HEK293 (cell line): ENCODE measurements at regions not wholly inside any gene's neighbourhood (a gene's known extent, or its start where the extent isn't known, plus 50 kb on each side); places are given as distances from the start of the nearest gene placed in this dataset.
A peak's percentile ranks its signal among the peaks of the same experiment; 100 is the strongest.

Source experiments
- CTCF ChIA-PET: fragments of 350-600 bp; formaldehyde crosslinking; extraction: SDS; loops from one replicate; lab custom pipeline; 2021; ENCODE audit warnings: antibody characterized with exemption; lab: Yijun Ruan, JAX
- POLR2A ChIA-PET: fragments of 300-600 bp; formaldehyde crosslinking; extraction: SDS; loops from one replicate; lab custom pipeline; 2020; ENCODE audit warnings: antibody characterized with exemption, inconsistent platforms; lab: Yijun Ruan, JAX
- H3K27ac ChIP-seq: fragments of 200-500 bp; sonication (Bioruptor generic); 2 replicates; pipeline ENCODE4 v1.5.1; 2014; ENCODE audit warnings: low read depth, low read length, control low read depth, inconsistent platforms; ENCODE audit errors: extremely low read depth
- H3K36me3 ChIP-seq, 2 experiments: fragments of 200-500 bp in 1 of 2; sonication (Bioruptor generic) in 1 of 2; 1 replicate in 1 of 2; 2 replicates in 1 of 2; pipeline ENCODE4 v1.5.1; 2014 to 2017; ENCODE audit warnings: inconsistent platforms in 2 of 2, low read length in 2 of 2; ENCODE audit not compliant: control insufficient read depth in 2 of 2, insufficient read depth in 1 of 2
- H3K4me1 ChIP-seq: fragments of 200-500 bp; sonication (Bioruptor generic); 2 replicates; pipeline ENCODE4 v1.5.1; 2014; ENCODE audit warnings: mild to moderate bottlenecking, low read length, inconsistent platforms; ENCODE audit not compliant: control insufficient read depth, insufficient read depth
- H3K4me3 ChIP-seq: 2 replicates; pipeline ENCODE4 v1.5.1; 2011; ENCODE audit warnings: low read depth, mild to moderate bottlenecking, control low read depth, low read length, moderate library complexity
- H3K9me3 ChIP-seq: fragments of 200-500 bp; sonication (Bioruptor generic); 2 replicates; pipeline ENCODE4 v1.5.1; 2014; ENCODE audit warnings: low read depth, low read length, inconsistent platforms; ENCODE audit not compliant: control insufficient read depth, insufficient read depth
- KLF1 ChIP-seq: fragments of 450-650 bp; formaldehyde crosslinking; IDR thresholded peaks from 2 replicates; pipeline ENCODE4 v1.5.1; 2016; ENCODE audit warnings: missing biosample characterization, missing genetic modification characterization
- ZNF24 ChIP-seq: fragments of 450-650 bp; formaldehyde crosslinking; IDR thresholded peaks from 2 replicates; pipeline ENCODE4 v1.5.1; 2016; ENCODE audit warnings: missing biosample characterization, missing genetic modification characterization
- ZNF341 ChIP-seq: fragments of 450-650 bp; formaldehyde crosslinking; IDR thresholded peaks from 2 replicates; pipeline ENCODE4; 2016; ENCODE audit warnings: low read depth, missing biosample characterization, missing genetic modification characterization
- ZNF391 ChIP-seq: fragments of 450-650 bp; formaldehyde crosslinking; IDR thresholded peaks from 2 replicates; pipeline ENCODE4 v1.5.1; 2016; ENCODE audit warnings: low read depth, missing biosample characterization, missing genetic modification characterization, borderline replicate concordance
- ZNF560 ChIP-seq: fragments of 450-650 bp; formaldehyde crosslinking; IDR thresholded peaks from 2 replicates; pipeline ENCODE4 v1.5.1; 2017; ENCODE audit warnings: missing biosample characterization, missing genetic modification characterization, borderline replicate concordance
- ZNF600 ChIP-seq: fragments of 450-650 bp; formaldehyde crosslinking; IDR thresholded peaks from 2 replicates; pipeline ENCODE4 v1.5.1; 2016; ENCODE audit warnings: missing biosample characterization, missing genetic modification characterization
- ZNF701 ChIP-seq: fragments of 450-650 bp; formaldehyde crosslinking; IDR thresholded peaks from 2 replicates; pipeline ENCODE4 v1.5.1; 2016; ENCODE audit warnings: missing biosample characterization, missing genetic modification characterization
- ZNF707 ChIP-seq: fragments of 450-650 bp; formaldehyde crosslinking; IDR thresholded peaks from 2 replicates; pipeline ENCODE4 v1.5.1; 2016; ENCODE audit warnings: missing biosample characterization, missing genetic modification characterization
- TF ChIP-seq, protein P1 (sequence below): fragments of 450-650 bp; formaldehyde crosslinking; IDR thresholded peaks from 2 replicates; pipeline ENCODE4 v1.5.1; 2016; ENCODE audit warnings: missing biosample characterization, missing genetic modification characterization
- TF ChIP-seq, protein P2 (sequence below): fragments of 450-650 bp; formaldehyde crosslinking; IDR thresholded peaks from 2 replicates; pipeline ENCODE4 v1.5.1; 2017; ENCODE audit warnings: missing biosample characterization, missing genetic modification characterization
- TF ChIP-seq, protein P3 (sequence below): fragments of 450-650 bp; formaldehyde crosslinking; IDR thresholded peaks from 2 replicates; pipeline ENCODE4 v1.5.1; 2016; ENCODE audit warnings: missing biosample characterization, missing genetic modification characterization
- TF ChIP-seq, protein P4 (sequence below): fragments of 450-650 bp; formaldehyde crosslinking; IDR thresholded peaks from 2 replicates; pipeline ENCODE4 v1.5.1; 2016; ENCODE audit warnings: missing biosample characterization, missing genetic modification characterization
- TF ChIP-seq, protein P5 (sequence below): fragments of 450-650 bp; formaldehyde crosslinking; IDR thresholded peaks from 2 replicates; pipeline ENCODE4 v1.5.1; 2016; ENCODE audit warnings: missing biosample characterization, missing genetic modification characterization, borderline replicate concordance

DNA sequence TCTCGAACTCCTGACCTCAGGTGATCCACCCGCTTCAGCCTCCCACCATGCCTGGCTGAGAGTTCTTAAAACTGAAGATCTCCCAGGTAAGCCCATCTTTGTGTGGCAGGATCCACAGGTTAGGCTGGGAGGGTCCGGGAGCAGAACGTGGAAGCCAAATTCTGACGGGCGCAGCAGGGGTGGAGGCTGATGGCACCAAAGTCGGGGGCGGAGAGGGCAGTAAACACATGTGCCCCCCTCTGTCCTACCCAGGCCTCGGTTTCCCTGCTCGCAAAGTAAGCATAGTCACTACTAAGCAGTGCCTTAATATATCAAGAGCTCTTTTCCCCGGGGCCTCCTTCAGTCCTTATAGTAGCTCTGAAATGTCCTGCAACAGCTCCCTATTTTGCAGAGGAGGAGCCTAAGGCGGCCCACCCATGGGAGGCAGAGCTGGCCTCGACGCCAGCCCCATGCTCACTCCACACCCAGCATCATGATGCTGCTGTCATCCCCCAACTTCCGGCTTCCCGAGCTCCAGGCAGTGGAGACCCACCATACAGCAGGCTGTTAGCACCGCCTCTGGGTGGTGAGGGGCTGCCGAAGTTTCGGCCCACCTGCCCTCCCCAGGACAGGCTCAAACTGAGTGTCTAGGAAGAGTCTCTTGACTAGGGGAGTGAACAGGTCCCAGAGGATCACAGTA lies 230.0 kb downstream of the CTTN start (continued):
- TF ChIP-seq, protein P1, sequence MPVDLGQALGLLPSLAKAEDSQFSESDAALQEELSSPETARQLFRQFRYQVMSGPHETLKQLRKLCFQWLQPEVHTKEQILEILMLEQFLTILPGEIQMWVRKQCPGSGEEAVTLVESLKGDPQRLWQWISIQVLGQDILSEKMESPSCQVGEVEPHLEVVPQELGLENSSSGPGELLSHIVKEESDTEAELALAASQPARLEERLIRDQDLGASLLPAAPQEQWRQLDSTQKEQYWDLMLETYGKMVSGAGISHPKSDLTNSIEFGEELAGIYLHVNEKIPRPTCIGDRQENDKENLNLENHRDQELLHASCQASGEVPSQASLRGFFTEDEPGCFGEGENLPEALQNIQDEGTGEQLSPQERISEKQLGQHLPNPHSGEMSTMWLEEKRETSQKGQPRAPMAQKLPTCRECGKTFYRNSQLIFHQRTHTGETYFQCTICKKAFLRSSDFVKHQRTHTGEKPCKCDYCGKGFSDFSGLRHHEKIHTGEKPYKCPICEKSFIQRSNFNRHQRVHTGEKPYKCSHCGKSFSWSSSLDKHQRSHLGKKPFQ (tag by site-specific recombination): no peak
- TF ChIP-seq ZNF707 (tag by site-specific recombination): no peak

DNA sequence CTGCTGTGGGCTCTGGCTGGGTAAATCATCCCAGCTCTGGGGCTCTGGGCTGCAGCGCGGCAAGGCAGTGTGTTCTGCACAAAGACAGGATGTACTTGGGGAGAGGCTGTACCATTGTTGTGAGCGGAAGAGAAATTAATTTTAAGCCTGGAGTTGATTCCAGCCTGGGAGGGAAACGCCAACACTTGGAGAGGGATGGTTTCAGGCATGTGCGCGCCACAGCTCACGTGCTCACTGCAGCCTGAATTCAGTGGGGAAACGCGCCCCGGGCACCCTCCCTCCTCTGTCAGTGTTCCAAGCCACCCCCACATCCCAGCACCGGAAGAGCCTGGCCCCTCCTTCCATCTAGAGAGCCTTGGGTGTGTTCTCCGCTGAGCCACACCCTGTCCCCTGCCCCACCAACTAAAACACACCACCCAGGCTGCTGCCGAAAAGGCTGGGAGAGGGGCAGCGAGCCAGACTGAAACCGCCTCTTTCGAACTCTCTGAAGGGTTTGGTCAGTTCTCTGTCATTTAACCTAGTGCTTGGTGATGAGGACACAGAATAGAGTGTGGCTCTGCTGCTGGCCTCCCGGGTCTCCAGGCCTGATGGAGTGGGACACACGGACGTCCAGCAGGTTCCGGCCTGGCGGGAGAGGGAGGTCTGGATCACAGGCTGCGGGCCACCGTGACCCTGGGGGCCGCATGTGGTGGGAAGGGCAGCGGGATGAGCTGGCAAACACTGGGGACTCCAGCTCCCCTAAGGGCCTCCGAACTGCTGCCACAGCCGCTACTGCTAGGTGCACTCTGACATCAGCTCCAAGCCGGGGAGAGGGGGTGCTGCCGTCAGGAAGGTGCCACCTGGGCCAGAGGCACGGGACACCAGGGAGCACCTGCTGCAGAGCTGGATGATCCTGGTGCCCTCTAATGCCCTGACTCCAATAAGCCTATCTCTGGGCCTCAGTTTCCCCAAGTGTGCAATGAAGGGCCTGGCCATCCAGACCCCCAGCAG lies 230.8 kb downstream of the CTTN start:
- H3K9me3 ChIP-seq: no peaks in the 10 kb centered on the region
- ChIA-PET POLR2A (no interaction called here), CTCF (no interaction called here)
- no peaks in the 10 kb centered on the region for H3K4me1 ChIP-seq
- no peak overlapping the region for H3K4me3 ChIP-seq
- H3K36me3 ChIP-seq: no peaks in the 10 kb centered on the region
- no peak overlapping the region for H3K27ac ChIP-seq
- no peak for TF ChIP-seq ZNF600 (tag by site-specific recombination)
- peak; percentile 34; the same call in 1 of the 2 replicates for TF ChIP-seq ZNF341 (tag by site-specific recombination)
- no peak for TF ChIP-seq ZNF24 (tag by site-specific recombination)
- no peak for TF ChIP-seq ZNF391
- TF ChIP-seq, protein P2, sequence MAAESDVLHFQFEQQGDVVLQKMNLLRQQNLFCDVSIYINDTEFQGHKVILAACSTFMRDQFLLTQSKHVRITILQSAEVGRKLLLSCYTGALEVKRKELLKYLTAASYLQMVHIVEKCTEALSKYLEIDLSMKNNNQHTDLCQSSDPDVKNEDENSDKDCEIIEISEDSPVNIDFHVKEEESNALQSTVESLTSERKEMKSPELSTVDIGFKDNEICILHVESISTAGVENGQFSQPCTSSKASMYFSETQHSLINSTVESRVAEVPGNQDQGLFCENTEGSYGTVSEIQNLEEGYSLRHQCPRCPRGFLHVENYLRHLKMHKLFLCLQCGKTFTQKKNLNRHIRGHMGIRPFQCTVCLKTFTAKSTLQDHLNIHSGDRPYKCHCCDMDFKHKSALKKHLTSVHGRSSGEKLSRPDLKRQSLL: no peak
- TF ChIP-seq, protein P3, sequence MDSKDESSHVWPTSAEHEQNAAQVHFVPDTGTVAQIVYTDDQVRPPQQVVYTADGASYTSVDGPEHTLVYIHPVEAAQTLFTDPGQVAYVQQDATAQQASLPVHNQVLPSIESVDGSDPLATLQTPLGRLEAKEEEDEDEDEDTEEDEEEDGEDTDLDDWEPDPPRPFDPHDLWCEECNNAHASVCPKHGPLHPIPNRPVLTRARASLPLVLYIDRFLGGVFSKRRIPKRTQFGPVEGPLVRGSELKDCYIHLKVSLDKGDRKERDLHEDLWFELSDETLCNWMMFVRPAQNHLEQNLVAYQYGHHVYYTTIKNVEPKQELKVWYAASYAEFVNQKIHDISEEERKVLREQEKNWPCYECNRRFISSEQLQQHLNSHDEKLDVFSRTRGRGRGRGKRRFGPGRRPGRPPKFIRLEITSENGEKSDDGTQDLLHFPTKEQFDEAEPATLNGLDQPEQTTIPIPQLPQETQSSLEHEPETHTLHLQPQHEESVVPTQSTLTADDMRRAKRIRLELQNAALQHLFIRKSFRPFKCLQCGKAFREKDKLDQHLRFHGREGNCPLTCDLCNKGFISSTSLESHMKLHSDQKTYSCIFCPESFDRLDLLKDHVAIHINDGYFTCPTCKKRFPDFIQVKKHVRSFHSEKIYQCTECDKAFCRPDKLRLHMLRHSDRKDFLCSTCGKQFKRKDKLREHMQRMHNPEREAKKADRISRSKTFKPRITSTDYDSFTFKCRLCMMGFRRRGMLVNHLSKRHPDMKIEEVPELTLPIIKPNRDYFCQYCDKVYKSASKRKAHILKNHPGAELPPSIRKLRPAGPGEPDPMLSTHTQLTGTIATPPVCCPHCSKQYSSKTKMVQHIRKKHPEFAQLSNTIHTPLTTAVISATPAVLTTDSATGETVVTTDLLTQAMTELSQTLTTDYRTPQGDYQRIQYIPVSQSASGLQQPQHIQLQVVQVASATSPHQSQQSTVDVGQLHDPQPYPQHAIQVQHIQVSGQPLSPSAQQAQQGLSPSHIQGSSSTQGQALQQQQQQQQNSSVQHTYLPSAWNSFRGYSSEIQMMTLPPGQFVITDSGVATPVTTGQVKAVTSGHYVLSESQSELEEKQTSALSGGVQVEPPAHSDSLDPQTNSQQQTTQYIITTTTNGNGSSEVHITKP (tag by site-specific recombination): 0 out of 2 replicates have a peak, but pooled peaks have one; percentile 10
- TF ChIP-seq ZNF701: no peak
- TF ChIP-seq, protein P4, sequence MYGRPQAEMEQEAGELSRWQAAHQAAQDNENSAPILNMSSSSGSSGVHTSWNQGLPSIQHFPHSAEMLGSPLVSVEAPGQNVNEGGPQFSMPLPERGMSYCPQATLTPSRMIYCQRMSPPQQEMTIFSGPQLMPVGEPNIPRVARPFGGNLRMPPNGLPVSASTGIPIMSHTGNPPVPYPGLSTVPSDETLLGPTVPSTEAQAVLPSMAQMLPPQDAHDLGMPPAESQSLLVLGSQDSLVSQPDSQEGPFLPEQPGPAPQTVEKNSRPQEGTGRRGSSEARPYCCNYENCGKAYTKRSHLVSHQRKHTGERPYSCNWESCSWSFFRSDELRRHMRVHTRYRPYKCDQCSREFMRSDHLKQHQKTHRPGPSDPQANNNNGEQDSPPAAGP (tag by site-specific recombination): 0 out of 2 replicates have a peak, but pooled peaks have one; percentile 29
- TF ChIP-seq, protein P5, sequence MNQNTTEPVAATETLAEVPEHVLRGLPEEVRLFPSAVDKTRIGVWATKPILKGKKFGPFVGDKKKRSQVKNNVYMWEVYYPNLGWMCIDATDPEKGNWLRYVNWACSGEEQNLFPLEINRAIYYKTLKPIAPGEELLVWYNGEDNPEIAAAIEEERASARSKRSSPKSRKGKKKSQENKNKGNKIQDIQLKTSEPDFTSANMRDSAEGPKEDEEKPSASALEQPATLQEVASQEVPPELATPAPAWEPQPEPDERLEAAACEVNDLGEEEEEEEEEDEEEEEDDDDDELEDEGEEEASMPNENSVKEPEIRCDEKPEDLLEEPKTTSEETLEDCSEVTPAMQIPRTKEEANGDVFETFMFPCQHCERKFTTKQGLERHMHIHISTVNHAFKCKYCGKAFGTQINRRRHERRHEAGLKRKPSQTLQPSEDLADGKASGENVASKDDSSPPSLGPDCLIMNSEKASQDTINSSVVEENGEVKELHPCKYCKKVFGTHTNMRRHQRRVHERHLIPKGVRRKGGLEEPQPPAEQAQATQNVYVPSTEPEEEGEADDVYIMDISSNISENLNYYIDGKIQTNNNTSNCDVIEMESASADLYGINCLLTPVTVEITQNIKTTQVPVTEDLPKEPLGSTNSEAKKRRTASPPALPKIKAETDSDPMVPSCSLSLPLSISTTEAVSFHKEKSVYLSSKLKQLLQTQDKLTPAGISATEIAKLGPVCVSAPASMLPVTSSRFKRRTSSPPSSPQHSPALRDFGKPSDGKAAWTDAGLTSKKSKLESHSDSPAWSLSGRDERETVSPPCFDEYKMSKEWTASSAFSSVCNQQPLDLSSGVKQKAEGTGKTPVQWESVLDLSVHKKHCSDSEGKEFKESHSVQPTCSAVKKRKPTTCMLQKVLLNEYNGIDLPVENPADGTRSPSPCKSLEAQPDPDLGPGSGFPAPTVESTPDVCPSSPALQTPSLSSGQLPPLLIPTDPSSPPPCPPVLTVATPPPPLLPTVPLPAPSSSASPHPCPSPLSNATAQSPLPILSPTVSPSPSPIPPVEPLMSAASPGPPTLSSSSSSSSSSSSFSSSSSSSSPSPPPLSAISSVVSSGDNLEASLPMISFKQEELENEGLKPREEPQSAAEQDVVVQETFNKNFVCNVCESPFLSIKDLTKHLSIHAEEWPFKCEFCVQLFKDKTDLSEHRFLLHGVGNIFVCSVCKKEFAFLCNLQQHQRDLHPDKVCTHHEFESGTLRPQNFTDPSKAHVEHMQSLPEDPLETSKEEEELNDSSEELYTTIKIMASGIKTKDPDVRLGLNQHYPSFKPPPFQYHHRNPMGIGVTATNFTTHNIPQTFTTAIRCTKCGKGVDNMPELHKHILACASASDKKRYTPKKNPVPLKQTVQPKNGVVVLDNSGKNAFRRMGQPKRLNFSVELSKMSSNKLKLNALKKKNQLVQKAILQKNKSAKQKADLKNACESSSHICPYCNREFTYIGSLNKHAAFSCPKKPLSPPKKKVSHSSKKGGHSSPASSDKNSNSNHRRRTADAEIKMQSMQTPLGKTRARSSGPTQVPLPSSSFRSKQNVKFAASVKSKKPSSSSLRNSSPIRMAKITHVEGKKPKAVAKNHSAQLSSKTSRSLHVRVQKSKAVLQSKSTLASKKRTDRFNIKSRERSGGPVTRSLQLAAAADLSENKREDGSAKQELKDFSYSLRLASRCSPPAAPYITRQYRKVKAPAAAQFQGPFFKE (tag by site-specific recombination): no peak
- TF ChIP-seq ZNF560 (tag by site-specific recombination): no peak
- peak; percentile 79 for TF ChIP-seq KLF1 (tag by site-specific recombination)
